HG03108 (cell line): ENCODE measurements at regions not wholly inside any gene's neighbourhood (a gene's known extent, or its start where the extent isn't known, plus 50 kb on each side); places are given as distances from the start of the nearest gene placed in this dataset.
"Not testable (repeated sequence)": the region's sequence is repeated elsewhere in the genome, so short reads cannot be mapped to it uniquely, and the experiment has no call there.

Experiments
- ATAC-seq: cut with Tn5 transposase; IDR thresholded peaks from one replicate; pipeline ENCODE4 v1.9.1; 2021; ENCODE audit warnings: moderate library complexity; ENCODE audit not compliant: unreplicated experiment

DNA sequence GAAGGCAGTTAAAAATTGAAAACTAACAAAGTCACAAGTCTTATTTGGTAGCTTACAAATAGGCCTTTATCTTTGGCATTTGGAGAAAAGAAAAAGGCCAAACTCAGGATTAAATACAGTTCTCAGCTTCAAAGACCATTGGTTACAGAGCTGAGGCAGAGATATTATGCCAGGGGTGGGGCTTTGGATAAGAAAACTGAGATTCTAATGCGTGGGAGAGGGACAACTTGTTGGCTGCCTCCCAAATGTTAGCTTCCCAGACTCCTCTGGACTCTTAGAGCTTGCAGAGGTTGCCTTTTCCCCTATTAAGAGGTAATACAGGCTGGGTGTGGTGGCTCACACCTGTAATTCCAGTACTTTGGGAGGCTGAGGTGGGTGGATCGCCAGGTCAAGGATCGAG is 231.8 kb downstream of the SQOR start:
- ATAC-seq = no peak

DNA sequence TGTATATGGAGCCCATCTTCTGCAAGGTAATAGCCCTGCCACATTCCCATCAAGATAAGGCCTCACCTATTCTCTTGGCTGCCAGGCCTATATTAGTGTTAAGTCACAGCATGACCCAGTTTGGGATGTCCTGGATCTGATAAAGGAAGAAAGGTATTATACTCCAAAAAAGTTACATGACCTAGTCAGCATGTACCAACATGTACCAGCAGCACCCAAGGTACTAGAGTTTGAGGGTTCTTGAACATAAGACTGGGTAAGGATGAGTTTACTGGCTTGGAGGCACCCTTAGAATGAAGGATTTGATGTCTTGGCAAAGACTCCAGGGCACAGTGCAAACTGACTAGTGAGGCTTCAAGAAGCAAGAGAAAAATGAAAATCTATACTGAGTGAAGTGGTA is 232.5 kb downstream of the SQOR start:
- no peak for ATAC-seq

GRCh38 chr15:45868109-45868691 is 233.4 kb downstream of the SQOR start:
- no peak for ATAC-seq

DNA sequence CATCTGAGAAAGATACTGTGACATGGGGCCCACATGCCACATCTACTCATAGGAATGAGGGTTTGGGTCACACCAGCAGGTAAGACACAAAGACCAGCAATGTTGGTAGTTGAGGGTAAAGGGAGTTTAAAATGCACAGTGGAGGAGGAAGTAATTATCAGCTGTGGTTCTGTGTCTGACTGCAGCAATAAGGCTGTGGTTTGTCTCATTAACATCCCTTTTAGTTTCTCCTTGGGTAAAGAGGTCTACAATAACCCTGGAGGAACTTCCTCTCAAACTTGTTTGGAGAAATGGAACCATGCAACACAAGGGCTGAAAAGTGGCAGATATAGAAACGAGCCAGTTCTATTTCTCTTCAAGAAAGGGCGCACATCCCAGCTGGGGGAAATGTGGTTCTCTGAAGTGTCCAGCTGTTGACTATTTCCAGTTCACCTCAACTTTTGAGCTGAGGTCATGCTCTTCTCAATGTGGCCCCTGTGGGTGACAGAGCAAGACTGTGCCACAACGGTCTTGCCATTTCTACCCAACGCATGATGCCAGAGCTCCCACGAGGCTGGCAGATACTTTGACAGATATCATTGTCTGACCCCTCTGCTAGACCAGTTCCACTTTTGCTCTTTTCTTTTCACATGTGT is 234.3 kb downstream of the SQOR start:
- no peak for ATAC-seq

GRCh38 chr15:45871121-45871855 is 236.5 kb downstream of the SQOR start:
- no peak for ATAC-seq

DNA sequence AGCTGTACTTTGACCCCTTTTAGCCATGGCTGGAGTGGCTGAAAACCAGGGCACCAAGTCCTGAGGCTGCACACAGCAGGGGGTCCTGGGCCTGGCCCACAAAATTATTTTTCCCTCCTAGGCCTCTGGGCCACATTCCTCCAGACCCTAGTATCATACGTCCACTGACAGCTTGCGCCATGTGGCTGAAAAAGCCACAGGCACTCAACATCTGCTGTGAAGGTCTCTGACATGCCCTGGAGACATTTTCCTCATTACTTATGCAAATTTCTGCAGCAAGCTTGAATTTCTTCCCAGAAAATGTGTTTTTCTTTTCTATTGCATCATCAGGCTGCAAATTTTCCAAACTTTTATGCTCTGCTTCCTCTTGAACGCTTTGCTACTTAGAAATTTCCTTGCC is 239.0 kb downstream of the SQOR start:
- no peak for ATAC-seq

DNA sequence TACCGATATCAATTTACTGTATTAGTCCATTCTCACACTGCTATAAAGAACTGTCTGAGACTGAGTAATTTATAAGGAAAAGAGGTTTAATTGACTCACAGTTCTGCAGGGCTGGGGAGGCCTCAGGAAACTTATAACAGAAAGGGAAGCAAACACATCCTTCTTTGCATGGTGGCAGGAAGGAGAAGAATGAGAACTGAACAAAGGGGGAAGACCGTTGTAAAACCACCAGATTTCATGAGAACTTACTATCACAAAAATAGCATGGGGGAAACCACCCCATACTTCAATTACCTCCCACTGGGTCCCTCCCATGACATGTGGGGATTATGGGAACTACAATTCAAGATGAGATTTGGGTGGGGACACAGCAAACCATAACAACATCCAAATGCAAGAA is 239.7 kb downstream of the SQOR start:
- not testable (repeated sequence) for ATAC-seq

DNA sequence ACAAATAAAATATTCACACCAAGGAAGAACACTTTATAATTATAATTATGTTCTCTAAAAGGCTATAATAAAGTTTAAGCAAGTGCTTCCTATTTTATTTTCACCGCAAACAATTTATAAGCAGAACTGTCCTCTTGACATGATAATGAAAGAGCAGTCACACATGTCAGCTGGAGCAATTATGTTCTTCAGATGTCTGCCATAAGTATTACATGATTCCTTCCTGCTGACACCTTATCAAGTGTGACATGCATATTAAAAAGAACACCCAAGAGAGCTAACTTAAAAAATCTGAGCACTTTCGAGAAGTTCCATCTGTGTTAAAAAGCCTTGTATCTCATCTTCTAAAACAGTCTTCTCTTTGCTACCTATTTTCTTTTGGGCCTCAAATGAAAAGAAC is 249.5 kb downstream of the SQOR start:
- ATAC-seq = no peak

DNA sequence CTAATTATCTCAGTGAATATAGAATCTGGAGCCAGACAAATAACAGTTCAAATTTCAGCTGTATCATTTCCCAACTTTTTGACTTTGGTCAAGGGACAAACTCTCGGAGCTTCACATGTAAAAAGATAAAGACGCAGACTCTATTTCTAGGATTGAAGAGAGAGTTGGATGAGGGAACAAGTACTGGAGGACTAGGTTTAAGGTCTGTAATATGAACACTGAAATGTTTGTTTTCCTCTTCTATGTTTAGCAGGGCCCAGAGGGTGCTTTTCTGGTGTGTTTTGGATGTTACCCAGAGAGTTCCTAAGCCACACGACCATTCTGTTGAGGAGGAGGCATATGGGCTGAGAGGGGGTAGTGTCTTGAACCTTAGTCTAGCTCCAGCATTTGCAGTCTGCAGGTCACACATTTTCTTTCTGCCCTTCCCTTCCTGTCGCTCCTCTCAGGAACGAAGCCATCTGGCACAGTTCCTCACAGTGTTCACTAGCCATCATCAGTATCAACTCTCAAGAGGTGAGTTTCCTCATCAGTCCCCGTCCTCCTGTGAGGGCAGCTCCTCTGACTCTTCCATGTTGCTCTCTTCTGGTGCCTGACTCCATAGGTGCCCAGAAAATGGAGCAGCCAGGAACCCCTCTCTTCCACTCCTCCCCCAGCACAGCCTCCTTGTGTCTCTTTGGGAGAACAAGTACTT is 250.1 kb downstream of the SQOR start:
- no peak for ATAC-seq

GRCh38 chr15:45885801-45886200 is 251.0 kb downstream of the SQOR start:
- no peak for ATAC-seq

DNA sequence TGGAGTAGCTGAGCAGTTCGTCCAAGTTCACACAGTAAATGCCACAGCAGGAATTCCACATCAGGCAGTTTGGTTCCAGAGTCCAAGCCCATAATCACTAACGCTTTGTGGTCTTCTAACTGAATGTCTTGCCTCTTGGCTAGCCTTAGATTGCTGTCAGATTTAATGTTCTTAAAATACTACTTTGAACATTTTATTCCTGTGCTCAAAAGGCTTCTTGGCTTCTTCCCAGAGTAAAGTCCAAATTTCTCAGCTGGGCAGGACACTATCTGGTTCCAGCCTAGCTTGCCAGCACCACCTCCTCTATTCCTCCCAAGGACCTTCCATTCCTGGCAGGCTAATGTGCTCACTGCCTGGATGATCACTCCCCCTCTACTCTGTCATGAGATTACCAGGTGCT is 256.9 kb downstream of the SQOR start:
- no peak for ATAC-seq

DNA sequence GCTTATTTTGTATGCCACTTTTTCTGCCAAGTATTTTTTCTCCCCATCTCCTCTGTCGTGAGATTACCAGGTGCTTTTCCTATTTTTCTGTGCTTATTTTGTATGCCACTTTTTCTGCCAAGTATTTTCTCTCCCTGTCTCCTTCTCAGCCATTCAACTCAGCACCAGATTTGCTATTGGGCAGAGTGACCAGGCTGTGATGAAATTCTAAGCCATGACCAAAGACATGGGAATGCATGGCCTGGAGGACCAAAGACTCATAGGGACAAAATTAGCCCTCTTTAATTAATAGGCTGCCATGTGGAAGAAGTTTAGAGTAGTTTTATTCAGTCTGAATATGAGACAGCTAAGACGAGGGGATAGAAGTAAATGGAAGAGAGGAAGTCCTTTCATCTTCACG is 257.4 kb downstream of the SQOR start:
- no peak for ATAC-seq

DNA sequence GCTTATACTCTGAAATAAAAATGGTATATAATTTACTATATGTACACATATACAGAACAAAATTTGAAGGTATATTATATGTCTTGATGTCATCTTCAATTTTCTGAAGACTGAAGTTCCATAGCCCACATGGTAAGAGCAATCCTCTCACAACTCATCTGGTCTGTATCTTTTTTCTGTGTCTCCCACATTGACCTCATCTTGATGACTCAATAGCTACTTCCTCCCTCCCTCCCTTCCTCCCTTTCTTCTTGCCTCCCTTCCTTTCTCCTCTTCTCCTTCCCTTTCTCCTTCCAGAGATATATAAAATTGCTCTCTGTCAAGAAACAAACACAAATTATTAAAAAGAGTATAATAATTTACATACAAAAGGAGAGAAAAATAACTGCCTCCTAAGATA is 268.5 kb downstream of the SQOR start:
- no peak for ATAC-seq

DNA sequence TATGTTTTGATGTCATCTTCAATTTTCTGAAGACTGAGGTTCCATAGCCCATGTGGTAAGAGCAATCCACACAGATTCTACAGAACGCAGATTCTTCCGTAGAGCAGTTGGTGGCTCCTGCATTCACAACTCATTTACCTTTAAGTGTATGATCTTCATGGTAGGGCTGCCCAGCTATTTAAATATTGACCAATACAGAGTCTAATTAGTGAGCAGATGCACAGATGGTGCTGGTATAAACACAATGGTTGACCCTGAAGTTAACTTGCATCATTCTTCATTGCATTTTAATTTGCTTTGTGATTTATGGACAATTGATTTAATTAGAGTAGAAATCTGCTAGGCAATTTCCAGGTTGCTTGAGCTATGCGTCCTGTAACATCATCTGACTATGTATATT is 269.2 kb downstream of the SQOR start:
- no peak for ATAC-seq

DNA sequence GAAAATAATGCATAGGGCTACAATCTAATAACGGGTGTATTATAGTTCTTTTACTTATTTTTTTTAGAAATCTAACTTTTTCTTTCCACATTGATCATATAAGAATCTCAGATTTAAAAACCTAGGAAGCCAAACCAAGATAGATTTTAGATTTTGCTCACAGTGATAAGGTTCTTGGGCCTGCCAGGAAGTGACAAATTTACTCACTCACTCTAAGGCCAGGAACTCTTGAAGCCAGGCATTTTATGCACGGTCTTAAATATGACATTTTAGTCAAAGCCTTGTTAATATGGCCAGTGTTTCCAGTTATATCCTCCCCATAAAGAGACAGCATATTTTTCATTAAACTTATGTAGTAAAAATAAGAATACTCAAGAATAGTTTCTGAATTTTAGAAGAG is 271.4 kb downstream of the SQOR start:
- ATAC-seq = no peak

- no peak for ATAC-seq
These were observed 275.8 kb downstream of the SQOR start for GRCh38 chr15:45910671-45911070.

- no peak for ATAC-seq
These were observed 278.6 kb downstream of the SQOR start for GRCh38 chr15:45913451-45913850.

DNA sequence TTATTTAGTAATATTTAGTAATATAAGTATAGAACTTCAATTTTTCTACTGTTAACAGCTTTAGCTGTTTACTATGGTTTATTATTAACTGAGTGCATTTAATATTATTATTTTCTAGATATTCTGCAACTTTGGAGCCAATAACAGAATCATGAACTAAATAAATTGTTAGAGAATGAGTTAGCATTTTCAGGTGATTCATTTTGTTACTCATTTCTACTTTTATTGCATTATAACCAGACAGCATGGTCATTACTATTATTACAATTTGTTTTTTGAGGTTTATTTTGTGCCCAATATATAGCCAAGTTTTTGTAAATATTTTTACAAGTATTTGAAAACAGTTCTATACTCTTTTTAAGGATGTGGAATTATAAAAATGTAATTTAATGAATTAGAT is 279.6 kb downstream of the SQOR start:
- no peak for ATAC-seq

DNA sequence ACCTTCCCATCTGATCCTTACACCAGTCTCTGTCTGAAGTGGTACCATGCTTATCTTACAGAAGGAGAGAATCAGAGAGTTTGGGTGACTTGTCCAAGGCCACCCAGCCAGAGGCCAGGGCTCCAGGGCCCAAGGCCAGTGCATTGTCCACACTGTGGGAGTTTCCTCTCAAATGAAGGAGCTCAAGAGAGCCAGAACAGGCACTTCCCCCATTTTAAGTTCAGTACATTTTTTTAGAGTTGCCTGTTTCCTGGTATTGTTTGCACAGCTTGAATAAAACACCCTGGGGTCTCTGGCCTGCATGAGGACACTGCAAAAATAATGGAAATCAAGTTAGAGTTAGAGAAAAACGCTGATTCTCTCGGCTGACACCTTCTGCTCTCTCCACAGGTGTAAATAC is 284.0 kb downstream of the SQOR start:
- no peak for ATAC-seq

DNA sequence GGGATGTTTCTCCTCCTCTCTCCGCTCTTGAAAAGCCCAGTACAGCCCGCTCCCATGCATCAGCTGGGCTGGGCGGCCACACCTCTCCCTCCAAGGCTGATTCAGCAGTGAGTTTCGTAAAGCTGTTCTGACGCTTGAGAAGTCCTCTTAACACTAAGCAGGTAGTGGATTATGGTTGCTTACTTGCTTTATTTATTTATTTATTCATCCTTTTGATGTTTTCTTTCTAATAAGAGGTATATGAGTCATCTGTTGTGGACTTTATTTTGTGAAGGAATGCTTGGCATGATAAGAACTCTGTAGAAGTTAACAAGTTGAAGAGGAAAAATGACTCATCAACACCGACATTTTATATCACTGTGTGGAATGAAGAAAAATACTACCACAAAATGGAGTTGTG is 285.0 kb downstream of the SQOR start:
- no peak for ATAC-seq

DNA sequence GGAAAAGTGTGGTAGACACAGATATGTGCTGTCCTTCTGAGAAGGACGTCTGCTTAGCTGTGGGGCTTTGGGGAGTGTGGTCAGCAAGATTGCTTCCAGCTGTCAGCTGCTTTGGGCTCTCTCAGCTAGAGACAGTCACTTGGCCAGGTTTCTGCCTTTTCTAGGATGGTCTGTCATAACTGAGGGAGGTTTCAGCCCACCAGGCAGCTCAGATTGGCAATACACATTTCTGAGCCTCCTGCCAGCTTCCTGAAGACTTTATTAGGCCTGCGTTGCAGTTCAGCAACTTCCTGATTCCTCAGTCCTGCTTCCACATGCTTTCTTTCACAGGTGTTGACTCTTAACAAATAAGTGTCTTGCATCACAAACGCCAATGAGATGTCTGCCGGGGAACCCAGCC is 286.5 kb downstream of the SQOR start:
- ATAC-seq = no peak

DNA sequence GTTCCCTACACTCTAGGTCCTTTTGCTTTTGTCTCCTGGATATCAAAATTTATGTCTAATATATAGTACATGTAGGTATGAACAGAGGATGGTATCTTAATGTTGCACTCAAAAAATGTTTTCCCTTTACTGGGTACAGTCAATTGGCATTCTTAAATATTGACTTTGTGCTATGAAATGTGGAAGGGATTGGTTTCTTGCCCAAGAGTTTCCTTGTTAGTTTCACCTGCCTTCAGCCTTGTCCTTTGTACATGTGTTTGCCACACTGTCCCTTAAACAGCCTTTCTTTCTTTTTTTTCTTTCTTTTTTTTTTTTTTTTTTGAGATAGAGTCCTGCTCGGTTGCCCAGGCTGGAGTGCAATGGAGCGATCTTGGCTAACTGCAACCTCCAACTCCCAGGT is 287.1 kb downstream of the SQOR start:
- ATAC-seq = no peak
